Uterus (tissue), 2 donors: ENCODE measurements at regions not wholly inside any gene's neighbourhood (a gene's known extent, or its start where the extent isn't known, plus 50 kb on each side); places are given as distances from the start of the nearest gene placed in this dataset.

Source experiments
- POLR2A ChIP-seq, 2 donors: fragments of 450-650 bp; IDR thresholded peaks; one replicate each; pipeline ENCODE4 v1.6.1; 2016; ENCODE audit warnings: antibody characterized with exemption in 2 of 2, mild to moderate bottlenecking in 1 of 2, moderate library complexity in 1 of 2
- TF ChIP-seq, protein P1 (sequence below), 4 experiments: fragments of 200-600 bp in 2 of 4; fragments of 450-650 bp in 2 of 4; sonication (generic) in 2 of 4; IDR thresholded peaks; one replicate each; pipeline ENCODE4 v1.5.1; 2016 to 2019; ENCODE audit warnings: antibody characterized with exemption in 4 of 4, mild to moderate bottlenecking in 2 of 4, moderate library complexity in 1 of 4

DNA sequence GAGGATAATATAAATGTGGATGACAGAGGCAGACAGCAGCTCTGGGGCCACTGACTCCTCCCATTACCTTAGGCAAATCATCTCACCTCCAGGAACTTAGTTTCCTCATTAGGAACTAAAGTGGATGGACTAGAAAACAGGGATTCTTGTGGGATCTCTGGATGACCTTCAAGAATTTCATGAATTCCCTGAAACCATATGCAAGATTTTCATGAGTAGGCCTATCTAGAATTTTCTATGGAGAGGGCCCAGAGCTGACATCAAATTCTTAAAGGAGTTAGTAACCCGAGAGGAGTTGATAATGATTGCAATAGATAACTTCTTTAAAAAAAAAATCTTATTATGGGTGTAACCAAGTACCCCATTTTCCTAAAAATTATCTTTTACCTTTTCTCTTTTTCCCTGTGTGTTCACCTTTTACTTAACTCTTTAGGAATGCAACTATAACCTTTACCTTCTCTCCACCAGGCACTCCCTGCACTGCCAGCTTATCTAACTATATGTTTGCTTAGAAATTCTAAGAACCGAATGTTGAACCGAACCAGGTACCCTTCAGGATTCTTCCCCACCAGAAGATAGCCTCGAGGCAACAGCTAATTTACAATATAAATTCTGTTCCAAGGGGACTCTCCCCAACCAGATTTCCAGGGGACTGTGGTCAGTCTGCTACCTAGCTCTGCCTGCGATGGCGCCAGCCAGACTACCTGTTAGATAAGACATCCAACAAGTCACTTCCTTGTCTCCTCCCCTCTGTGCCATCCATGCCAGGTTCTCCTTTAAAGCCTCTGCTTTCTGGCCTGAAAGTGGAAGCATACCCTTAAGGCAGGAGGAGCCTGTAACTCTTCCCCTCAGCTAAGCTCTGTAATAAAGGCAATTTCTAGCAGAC lies 86.0 kb downstream of the GCNT4 start:
- TF ChIP-seq POLR2A (IDR thresholded peaks at IDR 0.05): no peak
- TF ChIP-seq, protein P1, sequence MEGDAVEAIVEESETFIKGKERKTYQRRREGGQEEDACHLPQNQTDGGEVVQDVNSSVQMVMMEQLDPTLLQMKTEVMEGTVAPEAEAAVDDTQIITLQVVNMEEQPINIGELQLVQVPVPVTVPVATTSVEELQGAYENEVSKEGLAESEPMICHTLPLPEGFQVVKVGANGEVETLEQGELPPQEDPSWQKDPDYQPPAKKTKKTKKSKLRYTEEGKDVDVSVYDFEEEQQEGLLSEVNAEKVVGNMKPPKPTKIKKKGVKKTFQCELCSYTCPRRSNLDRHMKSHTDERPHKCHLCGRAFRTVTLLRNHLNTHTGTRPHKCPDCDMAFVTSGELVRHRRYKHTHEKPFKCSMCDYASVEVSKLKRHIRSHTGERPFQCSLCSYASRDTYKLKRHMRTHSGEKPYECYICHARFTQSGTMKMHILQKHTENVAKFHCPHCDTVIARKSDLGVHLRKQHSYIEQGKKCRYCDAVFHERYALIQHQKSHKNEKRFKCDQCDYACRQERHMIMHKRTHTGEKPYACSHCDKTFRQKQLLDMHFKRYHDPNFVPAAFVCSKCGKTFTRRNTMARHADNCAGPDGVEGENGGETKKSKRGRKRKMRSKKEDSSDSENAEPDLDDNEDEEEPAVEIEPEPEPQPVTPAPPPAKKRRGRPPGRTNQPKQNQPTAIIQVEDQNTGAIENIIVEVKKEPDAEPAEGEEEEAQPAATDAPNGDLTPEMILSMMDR (IDR thresholded peaks at IDR 0.05): no peak
